ENCODE measurements at regions not wholly inside any gene's neighbourhood (a gene's known extent, or its start where the extent isn't known, plus 50 kb on each side); places are given as distances from the start of the nearest gene placed in this dataset.

GRCh38 chr1:96509339-96509738 is 212.2 kb upstream of the PTBP2 start:
- H4K20me1 ChIP-seq (ENCODE audit: insufficient read depth, low read length): no peaks in the 10 kb centered on the region

DNA sequence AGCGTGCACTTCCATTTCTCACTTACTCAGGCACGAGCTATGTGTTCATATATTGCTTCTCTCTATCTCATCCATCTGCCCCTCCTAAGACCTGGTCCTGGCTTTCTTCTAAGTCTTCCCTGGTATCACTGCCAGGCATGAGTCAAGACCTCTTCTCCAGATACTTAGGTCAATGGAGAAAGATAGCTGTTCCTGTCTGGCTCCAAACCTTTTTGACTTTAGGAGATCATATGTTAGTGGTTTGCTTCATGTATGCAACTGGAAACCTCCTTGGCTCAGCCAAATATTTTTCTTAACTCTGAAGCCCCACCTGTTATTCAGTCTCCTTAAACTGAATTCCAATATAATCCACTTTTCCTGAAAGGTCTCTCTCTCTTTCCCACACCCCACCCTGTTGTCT is 211.6 kb upstream of the PTBP2 start:
- Histone ChIP-seq H3K27ac (ENCODE audit: low read depth, low read length) (no peak overlapping the region), H2AFZ (ENCODE audit: low read length) (no peak overlapping the region), H3K4me2 (ENCODE audit: insufficient read depth, low read length) (no peak overlapping the region), H3K4me1 (ENCODE audit: insufficient read depth, low read length) (no peaks in the 10 kb centered on the region), H3K27me3 (ENCODE audit: insufficient read depth, low read length) (no peaks in the 10 kb centered on the region), H3K79me2 (ENCODE audit: insufficient read depth, low read length) (no peaks in the 10 kb centered on the region), H3K36me3 (ENCODE audit: insufficient read depth, low read length) (no peaks in the 10 kb centered on the region), H3K4me3 (ENCODE audit: insufficient read depth, low read length) (no peak overlapping the region), H4K20me1 (ENCODE audit: insufficient read depth, low read length) (no peaks in the 10 kb centered on the region), H3K9me3 (ENCODE audit: low read depth, low read length) (no peaks in the 10 kb centered on the region)
- DNase-seq (ENCODE audit: insufficient read length, low spot score, missing footprints): peak; percentile 71
- TF ChIP-seq CTCF (IDR thresholded peaks at IDR 0.05; ENCODE audit: extremely low read depth, low read depth, low read length): no peak

More at GRCh38 chr1:96509339-96509738, 212.2 kb upstream of the PTBP2 start:
- no peaks in the 10 kb centered on the region for H3K9me3 ChIP-seq (ENCODE audit: low read depth, low read length)
- H3K79me2 ChIP-seq (ENCODE audit: insufficient read depth, low read length): no peaks in the 10 kb centered on the region
- H3K4me2 ChIP-seq (ENCODE audit: insufficient read depth, low read length): no peak overlapping the region
- no peaks in the 10 kb centered on the region for H3K27me3 ChIP-seq (ENCODE audit: insufficient read depth, low read length)
- DNase-seq (ENCODE audit: insufficient read length, low spot score, missing footprints): no peak
- no peak overlapping the region for H2AFZ ChIP-seq (ENCODE audit: low read length)
- no peak overlapping the region for H3K27ac ChIP-seq (ENCODE audit: low read depth, low read length)
- no peaks in the 10 kb centered on the region for H3K4me1 ChIP-seq (ENCODE audit: insufficient read depth, low read length)
- H3K4me3 ChIP-seq (ENCODE audit: insufficient read depth, low read length): no peak overlapping the region
- H3K36me3 ChIP-seq (ENCODE audit: insufficient read depth, low read length): no peaks in the 10 kb centered on the region
- TF ChIP-seq CTCF (IDR thresholded peaks at IDR 0.05; ENCODE audit: extremely low read depth, low read depth, low read length): no peak

GRCh38 chr1:96510391-96510790 is 211.2 kb upstream of the PTBP2 start:
- no peak overlapping the region for H3K27ac ChIP-seq (ENCODE audit: low read depth, low read length)
- no peak overlapping the region for H3K4me2 ChIP-seq (ENCODE audit: insufficient read depth, low read length)
- H2AFZ ChIP-seq (ENCODE audit: low read length): no peak overlapping the region
- no peaks in the 10 kb centered on the region for H3K27me3 ChIP-seq (ENCODE audit: insufficient read depth, low read length)
- no peak for TF ChIP-seq CTCF (IDR thresholded peaks at IDR 0.05; ENCODE audit: extremely low read depth, low read depth, low read length)
- no peak overlapping the region for H3K4me3 ChIP-seq (ENCODE audit: insufficient read depth, low read length)
- no peaks in the 10 kb centered on the region for H3K4me1 ChIP-seq (ENCODE audit: insufficient read depth, low read length)
- no peaks in the 10 kb centered on the region for H3K9me3 ChIP-seq (ENCODE audit: low read depth, low read length)
- no peaks in the 10 kb centered on the region for H4K20me1 ChIP-seq (ENCODE audit: insufficient read depth, low read length)
- no peaks in the 10 kb centered on the region for H3K36me3 ChIP-seq (ENCODE audit: insufficient read depth, low read length)
- no peaks in the 10 kb centered on the region for H3K79me2 ChIP-seq (ENCODE audit: insufficient read depth, low read length)
- DNase-seq (ENCODE audit: insufficient read length, low spot score, missing footprints): no peak

GRCh38 chr1:96510911-96511310 is 210.7 kb upstream of the PTBP2 start:
- H3K9me3 ChIP-seq (ENCODE audit: low read depth, low read length): no peaks in the 10 kb centered on the region
- no peaks in the 10 kb centered on the region for H3K4me1 ChIP-seq (ENCODE audit: insufficient read depth, low read length)
- H4K20me1 ChIP-seq (ENCODE audit: insufficient read depth, low read length): no peaks in the 10 kb centered on the region
- no peaks in the 10 kb centered on the region for H3K27me3 ChIP-seq (ENCODE audit: insufficient read depth, low read length)
- H3K4me3 ChIP-seq (ENCODE audit: insufficient read depth, low read length): no peak overlapping the region
- H3K36me3 ChIP-seq (ENCODE audit: insufficient read depth, low read length): no peaks in the 10 kb centered on the region
- DNase-seq (ENCODE audit: insufficient read length, low spot score, missing footprints): no peak
- no peak for TF ChIP-seq CTCF (IDR thresholded peaks at IDR 0.05; ENCODE audit: extremely low read depth, low read depth, low read length)
- H3K27ac ChIP-seq (ENCODE audit: low read depth, low read length): no peak overlapping the region
- no peaks in the 10 kb centered on the region for H3K79me2 ChIP-seq (ENCODE audit: insufficient read depth, low read length)
- no peak overlapping the region for H3K4me2 ChIP-seq (ENCODE audit: insufficient read depth, low read length)
- H2AFZ ChIP-seq (ENCODE audit: low read length): no peak overlapping the region
